ENCODE measurements at regions not wholly inside any gene's neighbourhood (a gene's known extent, or its start where the extent isn't known, plus 50 kb on each side); places are given as distances from the start of the nearest gene placed in this dataset.

- no peak for DNase-seq
These were observed 518.9 kb upstream of the VRK2 start for GRCh38 chr2:57527685-57528084.

GRCh38 chr2:57528499-57528898 lies 518.1 kb upstream of the VRK2 start:
- DNase-seq = no peak

DNA sequence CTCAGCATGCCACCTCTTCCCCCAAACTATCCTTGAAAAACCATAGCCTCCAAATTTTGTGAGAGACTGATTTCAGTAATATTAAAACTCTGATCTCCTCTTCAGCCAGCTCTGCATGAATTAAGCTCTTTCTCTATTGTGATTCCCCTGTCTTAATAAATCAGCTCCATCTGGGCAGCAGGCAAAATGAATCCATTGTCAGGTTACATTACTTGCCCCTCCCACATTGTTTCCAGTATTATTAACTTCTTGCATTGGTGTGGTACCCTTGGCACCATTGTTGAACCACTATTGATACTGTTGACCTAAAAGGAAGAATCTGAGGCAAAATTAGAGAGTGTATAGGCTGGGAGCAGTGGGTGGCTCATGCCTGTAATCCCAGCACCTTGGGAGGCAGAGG lies 512.2 kb upstream of the VRK2 start:
- no peak for DNase-seq

GRCh38 chr2:57536535-57537231 lies 509.9 kb upstream of the VRK2 start:
- no peak for DNase-seq

DNA sequence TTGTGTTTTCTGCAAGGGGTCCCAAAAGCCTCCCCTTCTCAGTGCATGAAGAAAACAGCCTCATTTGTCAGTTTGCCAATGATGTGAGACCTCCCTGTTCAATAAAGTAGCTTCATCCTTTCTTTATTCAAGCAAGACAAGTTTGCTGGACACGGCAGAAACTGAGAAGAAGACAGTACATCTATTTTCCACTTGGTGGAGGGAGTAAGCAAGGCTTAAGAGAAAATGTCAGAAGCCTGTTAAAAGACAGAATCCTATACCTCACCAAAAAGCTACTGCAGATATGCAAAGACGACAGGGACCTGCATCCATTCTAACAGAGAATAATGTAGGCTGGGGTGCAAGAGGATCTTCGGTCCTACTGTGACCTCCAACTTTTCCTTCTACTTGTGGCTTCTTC lies 506.8 kb upstream of the VRK2 start:
- DNase-seq = no peak

DNA sequence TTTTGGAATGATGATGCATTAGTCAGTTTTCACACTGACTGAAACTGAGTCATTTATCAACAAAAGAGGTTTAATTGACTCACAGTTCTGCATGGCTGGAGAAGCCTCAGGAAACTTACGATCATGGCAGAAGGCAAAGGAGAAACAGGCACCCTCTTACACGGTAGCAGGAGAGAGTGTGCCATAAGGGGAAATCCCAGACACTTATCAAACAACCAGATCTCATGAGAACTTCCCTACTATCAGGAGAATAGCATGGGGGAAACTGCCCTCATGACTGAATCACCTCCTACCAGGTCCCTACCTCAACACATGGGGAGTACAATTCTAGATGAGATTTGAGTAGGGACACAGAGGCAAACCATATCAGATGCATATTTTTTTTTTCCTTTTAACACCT lies 504.5 kb upstream of the VRK2 start:
- DNase-seq = no peak

GRCh38 chr2:57543211-57543610 lies 503.4 kb upstream of the VRK2 start:
- DNase-seq = no peak

DNA sequence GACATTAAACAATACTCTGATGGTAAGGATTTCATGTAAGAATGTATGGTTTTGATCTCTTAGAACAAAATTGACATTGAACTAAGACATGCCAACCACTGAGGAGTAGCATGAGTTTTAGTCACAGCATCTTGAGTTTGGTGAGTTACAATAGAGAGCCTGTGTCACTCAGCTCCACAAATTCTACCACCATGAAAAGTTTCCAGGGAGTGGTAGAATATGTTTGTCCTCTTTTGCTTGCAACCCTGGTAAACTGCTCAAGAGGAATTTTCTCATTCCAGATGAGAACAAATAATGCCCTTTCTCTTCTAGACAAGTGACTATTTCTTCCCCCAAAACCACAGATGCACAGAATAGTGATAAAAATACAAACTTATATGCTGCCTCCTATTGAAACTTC lies 502.0 kb upstream of the VRK2 start:
- DNase-seq = no peak

GRCh38 chr2:57546478-57546877 lies 500.1 kb upstream of the VRK2 start:
- no peak for DNase-seq

- no peak for DNase-seq
These were observed 496.9 kb upstream of the VRK2 start for GRCh38 chr2:57549642-57550102.

- DNase-seq = no peak
These were observed 495.7 kb upstream of the VRK2 start for GRCh38 chr2:57550912-57551311.

DNA sequence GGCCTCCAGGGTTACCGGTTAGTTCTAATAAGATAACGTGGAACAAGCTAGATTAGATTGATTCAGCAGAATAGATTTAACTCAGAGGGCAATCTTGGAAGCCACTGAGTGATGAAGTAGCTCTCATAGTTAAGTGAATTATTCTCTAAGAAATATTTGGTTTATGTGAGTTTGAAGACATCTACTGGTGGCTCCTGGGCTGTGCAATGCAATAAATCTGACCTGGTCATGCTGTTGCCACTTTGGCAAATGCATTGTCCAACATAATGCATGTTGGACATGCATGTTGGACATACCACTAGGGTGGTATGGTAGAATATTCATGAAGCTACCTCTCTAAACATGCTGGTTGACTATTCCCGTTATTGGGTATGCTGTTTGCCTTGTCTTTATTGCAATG lies 493.7 kb upstream of the VRK2 start:
- no peak for DNase-seq

- DNase-seq = no peak
These were observed 492.3 kb upstream of the VRK2 start for GRCh38 chr2:57554348-57554747.

- no peak for DNase-seq
These were observed 488.3 kb upstream of the VRK2 start for GRCh38 chr2:57558312-57558711.

- DNase-seq = no peak
These were observed 484.1 kb upstream of the VRK2 start for GRCh38 chr2:57562495-57562894.

GRCh38 chr2:57563015-57563414 lies 483.6 kb upstream of the VRK2 start:
- DNase-seq = no peak

DNA sequence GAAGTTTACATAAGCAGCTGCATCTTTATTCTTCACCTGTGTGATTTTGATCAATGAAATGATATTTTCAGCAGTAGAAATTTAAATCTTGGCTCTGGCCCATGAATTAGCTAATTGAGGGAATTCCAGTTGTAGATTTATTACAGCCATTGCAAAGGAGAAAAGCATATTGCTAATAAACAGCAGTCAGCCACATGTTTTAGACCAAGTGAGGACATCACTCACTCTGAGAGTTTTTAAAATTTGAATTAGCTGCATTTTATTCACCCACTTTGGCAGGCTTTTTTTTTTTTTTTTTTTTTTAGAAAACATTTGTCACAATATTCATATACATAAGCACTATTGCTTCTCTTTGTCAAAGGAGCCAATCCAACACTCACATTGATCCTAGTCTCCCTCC lies 479.4 kb upstream of the VRK2 start:
- no peak for DNase-seq

- DNase-seq = no peak
These were observed 477.2 kb upstream of the VRK2 start for GRCh38 chr2:57569396-57569795.

GRCh38 chr2:57570961-57571360 lies 475.6 kb upstream of the VRK2 start:
- DNase-seq = no peak

DNA sequence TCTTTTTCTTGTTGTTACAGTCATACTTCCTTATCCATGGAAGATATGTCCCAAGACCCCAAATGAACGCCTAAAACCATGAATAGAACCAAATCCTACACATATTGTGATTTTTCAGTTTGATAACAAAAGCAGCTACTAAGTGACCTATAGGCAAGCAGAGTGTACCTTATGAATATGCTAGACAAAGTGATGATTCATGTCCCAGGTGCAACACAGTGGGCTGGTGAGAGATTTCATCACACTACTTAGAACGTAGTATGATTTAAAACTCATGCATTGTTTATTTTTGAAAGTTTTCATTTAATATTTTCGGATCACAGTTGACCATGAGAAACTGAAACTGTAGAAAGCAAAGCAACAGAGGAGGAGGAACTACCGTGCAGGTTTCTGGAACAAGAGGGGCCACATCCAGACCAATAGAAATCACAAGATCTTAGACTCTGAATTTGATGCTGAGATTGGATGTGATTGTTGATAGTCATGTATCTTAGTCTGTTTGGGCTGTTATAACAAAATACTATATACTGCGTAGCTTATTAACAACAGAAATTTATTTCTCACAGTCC lies 470.8 kb upstream of the VRK2 start:
- no peak for DNase-seq

DNA sequence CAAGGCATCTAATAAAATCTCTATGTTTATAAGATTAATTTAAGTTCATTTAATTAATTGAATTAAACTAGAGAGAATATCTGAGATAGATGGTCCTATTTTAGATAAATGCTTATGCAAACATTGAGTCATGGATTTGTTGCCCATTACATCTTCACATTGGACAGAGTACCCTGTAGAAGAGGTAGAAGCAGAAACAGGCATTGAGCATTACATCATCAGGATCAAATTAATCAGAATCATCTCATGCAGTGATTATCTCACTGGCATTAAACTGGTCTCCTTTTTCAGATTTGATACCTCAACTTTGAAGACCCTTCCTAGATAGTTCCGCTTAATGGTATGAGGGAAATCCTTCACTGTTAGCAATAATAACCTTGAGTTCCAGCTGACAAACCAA lies 469.6 kb upstream of the VRK2 start:
- no peak for DNase-seq

DNA sequence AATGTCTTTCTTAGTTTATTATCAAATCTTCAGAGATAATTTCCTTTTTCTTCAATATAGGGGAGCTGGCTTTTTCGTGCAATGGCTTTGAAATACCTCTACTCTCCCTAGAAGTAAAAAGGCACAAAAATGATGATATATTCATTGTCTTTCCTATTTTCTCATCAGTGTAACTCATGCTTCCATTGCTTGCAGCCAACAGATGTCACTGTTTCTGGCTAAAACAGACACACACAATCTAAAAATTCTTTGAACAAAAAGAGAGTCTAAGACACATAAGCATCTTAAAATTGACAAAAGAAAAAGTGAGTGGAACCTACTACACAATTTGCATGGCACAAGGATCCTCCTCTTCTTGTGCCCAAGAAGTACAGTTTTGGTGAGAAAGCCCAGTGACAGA lies 448.7 kb upstream of the VRK2 start:
- DNase-seq = no peak

- no peak for DNase-seq
These were observed 448.1 kb upstream of the VRK2 start for GRCh38 chr2:57598551-57598950.

DNA sequence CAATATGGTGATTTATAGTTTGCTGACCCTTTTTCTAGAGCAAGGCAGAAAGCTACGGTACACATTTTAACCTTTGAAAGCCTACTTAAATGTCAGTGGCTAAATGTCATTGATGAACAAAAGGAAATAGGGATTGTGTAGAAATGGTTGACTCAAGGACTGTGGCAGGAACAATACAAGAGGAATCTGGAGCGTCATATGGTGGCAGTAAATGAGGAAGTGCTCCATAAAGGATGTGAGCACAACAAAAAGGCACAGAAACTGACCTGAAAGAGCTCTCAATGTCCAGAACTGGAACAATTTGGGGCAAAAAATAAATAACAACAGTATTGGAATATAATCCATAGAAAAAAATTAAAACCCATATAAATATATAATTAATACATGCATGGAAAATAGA lies 443.9 kb upstream of the VRK2 start:
- no peak for DNase-seq

- DNase-seq = no peak
These were observed 431.6 kb upstream of the VRK2 start for GRCh38 chr2:57614988-57615387.

All from right kidney (tissue), 1 donor.